HG03108 (cell line): ENCODE measurements at regions not wholly inside any gene's neighbourhood (a gene's known extent, or its start where the extent isn't known, plus 50 kb on each side); places are given as distances from the start of the nearest gene placed in this dataset.
"Not testable (repeated sequence)": the region's sequence is repeated elsewhere in the genome, so short reads cannot be mapped to it uniquely, and the experiment has no call there.

ENCODE experiments used
- ATAC-seq: cut with Tn5 transposase; IDR thresholded peaks from one replicate; pipeline ENCODE4 v1.9.1; 2021; ENCODE audit warnings: moderate library complexity; ENCODE audit not compliant: unreplicated experiment

GRCh38 chr1:213523781-213524398 lies 463.9 kb upstream of the PROX1 start:
- no peak for ATAC-seq

DNA sequence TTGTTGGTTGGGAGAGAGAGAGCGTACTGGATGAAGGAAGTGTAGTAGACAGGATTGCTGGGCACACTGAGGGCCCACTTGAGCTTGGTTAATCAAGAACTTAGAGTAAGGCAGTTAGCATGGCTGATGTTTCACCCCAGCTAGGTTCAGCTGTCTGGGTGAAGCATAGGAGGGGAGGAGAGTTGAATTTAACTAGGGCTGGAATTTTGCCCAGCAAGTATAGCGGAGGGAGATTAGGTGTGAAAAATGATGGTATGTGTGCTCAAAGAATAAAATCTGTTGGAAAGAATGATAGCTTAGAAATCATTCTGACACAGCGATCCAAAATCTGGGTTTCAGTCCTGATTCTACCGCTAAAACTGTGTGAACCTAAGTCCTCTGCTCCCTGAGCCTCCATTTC lies 461.5 kb upstream of the PROX1 start:
- ATAC-seq = no peak

DNA sequence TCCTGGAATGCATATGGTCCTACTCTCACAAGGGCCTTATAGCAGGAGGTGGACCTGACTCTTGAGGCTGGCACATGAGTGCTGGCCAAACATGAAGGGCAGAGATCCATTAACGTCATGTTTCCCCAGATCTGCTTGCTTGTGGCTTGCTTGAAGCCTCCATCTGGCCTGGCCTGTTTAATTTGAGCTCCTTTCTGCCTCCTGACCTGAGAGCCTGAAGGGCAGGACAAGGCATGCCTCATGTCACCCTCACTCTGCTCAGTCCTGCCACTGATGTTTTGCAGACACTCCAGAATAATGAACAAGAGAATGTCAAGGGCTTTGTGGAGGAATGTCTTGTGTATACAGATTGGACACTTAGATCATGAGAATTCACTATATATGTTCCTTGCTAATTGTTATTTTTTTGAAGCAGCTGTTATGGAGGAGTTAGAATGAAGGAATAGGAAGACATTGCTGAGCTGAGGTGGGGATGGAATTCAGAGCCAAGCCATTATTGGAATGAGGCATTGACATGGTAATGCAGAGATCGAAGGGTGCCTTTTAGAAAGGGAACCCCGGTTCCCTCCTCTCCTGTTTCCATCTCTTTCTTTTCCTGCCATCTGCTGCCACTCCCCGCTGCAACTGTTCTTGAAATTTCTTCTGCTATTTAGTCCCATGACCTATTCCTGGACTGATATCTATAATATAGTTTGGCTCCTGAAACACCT lies 457.0 kb upstream of the PROX1 start:
- ATAC-seq = no peak

DNA sequence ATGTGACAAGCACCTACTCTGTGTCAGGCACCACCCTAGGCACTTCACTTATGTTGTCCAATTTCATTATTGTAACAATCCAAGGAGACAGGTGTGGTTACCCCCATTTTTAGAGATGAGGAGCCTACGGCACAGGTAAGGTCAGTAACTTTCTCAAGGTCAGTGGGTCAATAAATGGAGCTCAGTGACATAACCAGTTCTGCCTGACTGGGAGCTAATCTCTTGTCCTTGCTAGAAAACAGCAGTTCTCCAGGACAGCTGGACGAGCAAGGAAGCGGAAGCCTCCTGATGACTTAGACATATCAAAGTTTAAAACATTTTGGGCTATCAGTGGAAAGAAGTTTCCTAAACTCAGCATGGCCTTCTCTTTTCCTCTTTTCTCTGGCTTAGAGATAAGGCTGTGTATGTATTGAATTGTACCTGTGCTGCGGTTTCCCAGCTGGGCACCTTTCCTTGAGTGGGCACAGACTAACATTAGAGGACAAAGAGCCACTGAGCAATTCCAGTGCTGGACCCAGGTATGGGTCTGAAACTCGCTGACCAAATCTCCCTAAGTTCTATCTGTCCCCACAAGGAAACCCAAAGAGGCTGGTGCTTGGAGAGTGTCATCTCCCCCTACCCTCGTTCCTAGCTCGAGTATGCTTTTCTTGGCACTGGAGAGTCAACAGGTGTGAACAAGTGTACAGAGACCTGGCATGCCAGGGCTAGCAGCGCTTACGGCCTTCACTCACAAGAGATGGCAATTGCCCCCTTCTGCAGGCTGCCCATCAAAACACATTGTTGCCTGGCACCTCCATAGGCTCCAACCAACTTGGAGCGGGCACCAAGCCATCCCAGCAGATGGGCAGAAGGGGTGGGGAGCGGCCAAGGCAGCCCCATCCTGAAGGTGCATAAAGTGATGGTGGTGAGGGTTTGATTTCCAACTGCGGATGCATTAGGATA lies 456.1 kb upstream of the PROX1 start:
- no peak for ATAC-seq

DNA sequence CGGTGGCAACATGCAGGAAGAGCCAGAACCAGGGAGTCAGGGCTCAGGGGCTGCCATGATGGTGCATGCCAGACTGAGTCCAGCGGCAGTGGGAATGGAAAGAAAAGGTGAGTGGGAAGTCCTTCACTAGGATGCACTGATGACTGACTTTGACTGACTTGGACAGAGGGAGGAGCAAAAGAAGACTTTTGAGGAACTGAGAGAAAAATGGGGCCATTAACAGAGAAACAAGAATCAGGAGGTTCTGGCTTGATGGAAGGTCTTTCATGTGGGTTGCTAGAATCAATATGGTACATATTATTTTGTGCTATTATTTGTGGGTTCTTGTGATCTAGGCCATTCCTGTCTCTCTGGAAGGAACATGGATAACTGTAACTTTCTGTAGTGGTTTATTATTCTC lies 454.6 kb upstream of the PROX1 start:
- no peak for ATAC-seq

GRCh38 chr1:213535679-213536078 lies 452.1 kb upstream of the PROX1 start:
- no peak for ATAC-seq

DNA sequence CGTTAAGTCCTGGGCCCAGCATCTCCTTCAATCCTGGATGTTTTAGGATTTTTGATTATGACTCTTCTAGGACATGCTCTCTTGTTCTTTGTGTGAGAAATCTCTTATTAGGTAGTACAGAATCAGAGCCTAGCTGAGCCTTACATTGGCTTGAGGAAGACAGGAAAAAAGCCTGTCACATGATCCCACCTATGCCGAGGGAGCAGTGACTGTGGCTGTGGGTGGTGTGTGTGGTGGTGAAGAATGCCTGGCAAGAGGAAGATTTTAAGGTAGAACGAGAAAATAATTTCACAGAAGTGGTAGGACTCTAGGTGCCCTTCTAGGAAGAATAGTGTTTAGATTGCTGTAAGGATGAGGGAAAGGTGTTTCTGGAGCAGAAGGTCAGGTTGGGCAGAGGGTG lies 449.5 kb upstream of the PROX1 start:
- no peak for ATAC-seq

DNA sequence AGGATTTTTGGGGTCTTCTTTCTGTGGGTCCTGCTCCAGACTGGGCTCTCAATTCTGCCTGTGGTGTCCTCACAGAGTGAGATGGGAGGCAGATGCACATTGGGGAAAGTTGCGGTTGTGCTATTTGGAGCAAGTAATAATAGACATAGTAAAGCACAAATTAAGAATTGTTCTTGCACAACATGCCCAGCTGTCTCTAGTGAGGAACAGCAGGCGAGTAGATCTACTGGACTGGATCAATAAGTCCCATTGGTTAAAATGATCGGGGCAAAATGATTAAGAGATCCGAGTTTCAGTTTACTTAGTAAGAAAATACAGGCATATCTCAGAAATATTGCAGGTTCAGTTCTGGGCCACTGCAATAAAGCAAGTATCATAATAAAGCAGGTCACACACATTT lies 448.3 kb upstream of the PROX1 start:
- ATAC-seq = no peak

- no peak for ATAC-seq
Observed at GRCh38 chr1:213541641-213542040, 446.1 kb upstream of the PROX1 start.

DNA sequence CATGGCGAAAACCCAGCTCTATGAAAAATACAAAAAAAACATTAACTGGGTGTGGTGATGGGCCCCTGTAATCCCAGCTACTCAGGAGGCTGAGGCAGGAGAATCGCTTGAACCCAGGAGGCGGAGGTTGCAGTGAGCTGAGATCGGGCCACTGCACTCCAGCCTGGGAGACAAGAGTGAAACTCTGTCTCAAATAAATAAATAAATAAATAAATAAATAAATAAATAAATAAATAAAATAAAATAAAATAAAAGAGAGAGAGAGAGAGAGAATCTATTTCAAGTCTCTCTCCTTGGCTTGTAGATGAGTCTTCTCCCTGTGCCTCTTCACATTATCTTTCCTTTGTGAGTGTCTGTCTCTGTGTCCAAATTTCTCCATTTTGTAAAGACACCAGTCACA lies 442.6 kb upstream of the PROX1 start:
- not testable (repeated sequence) for ATAC-seq

- ATAC-seq = no peak
Observed at GRCh38 chr1:213549982-213550381, 437.8 kb upstream of the PROX1 start.

- no peak for ATAC-seq
Observed at GRCh38 chr1:213550804-213551203, 437.0 kb upstream of the PROX1 start.

- no peak for ATAC-seq
Observed at GRCh38 chr1:213552045-213552444, 435.7 kb upstream of the PROX1 start.

GRCh38 chr1:213560226-213560625 lies 427.5 kb upstream of the PROX1 start:
- no peak for ATAC-seq

- ATAC-seq = no peak
Observed at GRCh38 chr1:213561870-213562269, 425.9 kb upstream of the PROX1 start.

DNA sequence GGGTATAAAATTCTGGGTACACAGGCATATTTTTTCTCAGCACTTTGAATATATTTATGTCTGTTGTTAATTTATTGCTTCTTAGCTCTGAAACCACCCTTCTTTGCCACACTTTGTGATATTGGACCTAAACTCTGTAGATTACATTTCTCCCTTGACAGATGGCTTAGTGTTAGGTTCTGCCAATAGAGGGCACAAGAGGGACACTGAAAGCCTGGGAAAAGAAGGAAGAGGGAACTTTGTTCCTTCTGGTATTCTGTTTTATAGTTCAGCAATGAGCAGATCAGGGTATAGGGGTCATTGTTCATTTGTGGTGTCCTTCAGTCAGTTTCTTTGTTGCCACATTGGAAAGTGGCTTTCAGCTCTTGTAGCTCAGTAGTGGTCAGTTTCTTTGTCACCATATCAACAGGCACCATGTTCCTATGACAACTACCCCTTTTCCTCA lies 423.5 kb upstream of the PROX1 start:
- no peak for ATAC-seq

DNA sequence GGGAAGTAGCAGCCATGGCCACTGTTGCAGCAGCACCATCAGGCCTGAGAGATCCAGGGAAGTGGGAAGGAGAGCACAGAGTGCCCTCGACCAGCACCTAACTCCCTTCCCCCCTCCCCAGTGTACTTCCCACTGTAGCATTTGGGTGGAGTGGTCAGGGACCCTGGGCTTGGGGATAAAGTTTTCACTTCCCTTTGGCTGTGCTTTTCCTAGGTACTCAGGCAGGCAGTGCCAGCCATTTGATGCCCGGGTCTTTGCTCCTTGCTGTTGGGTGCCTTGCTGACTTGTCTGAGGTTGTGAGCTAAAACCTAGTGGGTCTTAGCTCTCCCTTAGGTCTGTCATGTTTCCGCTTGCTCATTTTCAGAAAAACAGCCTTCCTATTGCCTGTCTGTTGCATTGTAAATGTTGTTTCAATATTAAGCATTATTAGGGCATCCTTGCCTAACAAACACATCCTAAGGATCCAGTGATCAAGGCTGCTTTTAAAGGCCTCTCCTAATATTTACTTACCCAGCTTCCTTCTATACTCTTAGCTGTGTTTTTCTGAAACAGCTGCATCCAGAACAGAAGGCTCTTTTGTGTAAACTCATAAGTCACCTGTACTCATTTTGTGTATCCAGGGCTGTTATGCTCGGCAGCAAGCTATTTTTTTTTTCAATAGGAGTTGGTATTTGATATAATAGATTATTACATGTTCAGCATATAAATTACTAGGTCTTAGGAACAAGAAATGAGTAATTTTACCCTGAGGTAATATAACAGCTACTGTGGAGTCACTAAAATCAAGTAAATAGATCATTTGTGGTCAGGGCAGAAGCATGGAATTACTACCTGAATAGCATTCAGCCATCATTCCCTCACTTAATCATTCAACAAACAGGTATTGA lies 418.6 kb upstream of the PROX1 start:
- ATAC-seq = no peak

GRCh38 chr1:213569816-213570150 lies 418.0 kb upstream of the PROX1 start:
- no peak for ATAC-seq

DNA sequence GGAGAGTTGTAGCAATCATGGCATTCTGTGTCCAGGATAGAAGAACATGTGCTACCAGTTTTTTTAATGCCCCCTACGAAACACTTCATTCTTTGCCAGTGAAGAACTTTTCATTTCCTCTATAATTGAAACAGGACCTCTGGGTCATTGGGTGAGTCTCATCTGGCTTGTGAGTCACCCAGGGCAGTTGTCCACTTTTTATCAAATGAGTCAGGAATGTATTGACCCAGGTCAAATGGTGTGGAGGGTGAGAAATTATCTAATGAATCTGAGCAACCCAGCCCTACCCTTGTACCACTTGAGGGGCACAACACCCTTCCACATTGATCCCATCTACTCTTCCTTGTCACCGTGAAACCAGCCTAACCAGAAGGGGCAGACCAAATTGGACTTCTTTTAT lies 417.3 kb upstream of the PROX1 start:
- no peak for ATAC-seq

DNA sequence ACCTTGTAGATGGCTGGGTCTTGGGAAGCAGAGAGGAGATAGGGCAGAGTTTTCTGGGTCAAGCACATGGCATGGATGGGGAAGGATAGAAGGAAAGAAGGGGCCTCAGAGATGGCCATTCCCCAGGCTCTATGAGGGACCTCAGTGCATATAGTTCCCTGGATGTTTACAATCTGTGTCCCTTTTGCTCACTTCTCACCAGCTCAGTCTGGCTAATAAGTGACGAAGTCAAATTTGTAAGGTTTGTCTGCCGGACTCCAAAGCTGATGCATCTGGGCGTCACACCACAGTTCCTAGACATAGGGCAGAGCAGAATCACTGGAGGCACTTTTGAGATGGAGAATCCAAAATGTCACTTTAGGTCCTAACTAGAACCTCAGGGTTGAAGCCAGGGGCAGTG lies 416.4 kb upstream of the PROX1 start:
- ATAC-seq = no peak

DNA sequence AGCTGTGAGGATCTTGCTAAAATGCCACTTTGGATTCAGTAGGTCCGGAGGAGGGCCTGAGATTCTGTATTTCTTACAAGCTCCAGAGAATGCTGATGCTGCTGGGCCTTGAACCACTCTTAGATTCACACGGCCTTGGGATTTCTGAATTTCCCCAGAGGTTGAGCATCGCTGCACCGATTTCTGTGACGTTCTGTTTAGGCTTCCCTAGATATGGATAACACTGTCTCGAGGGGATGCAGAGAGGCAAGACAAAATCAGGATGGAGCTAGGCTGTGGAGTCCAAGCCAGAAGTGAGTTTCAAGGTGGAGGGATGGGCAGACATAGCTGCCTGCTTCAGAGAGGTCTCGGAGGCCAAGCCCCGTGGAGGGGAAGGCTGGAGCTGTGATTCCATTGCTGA lies 415.9 kb upstream of the PROX1 start:
- no peak for ATAC-seq
